Prostate gland (tissue), 2 donors: ENCODE measurements at regions not wholly inside any gene's neighbourhood (a gene's known extent, or its start where the extent isn't known, plus 50 kb on each side); places are given as distances from the start of the nearest gene placed in this dataset.

Source experiments
- POLR2A ChIP-seq: fragments of 450-650 bp; IDR thresholded peaks from one replicate; pipeline ENCODE4 v1.6.1; 2016; ENCODE audit warnings: antibody characterized with exemption, mild to moderate bottlenecking
- POLR2AphosphoS5 ChIP-seq: sonication (generic); formaldehyde crosslinking; IDR thresholded peaks from one replicate; pipeline ENCODE4 v1.6.1; 2017; ENCODE audit warnings: antibody characterized with exemption
- TF ChIP-seq, protein P1 (sequence below), 4 experiments: fragments of 200-600 bp in 2 of 4; fragments of 450-650 bp in 2 of 4; sonication (generic) in 2 of 4; IDR thresholded peaks; 1 replicate in 3 of 4; 2 replicates in 1 of 4; pipeline ENCODE4 v1.5.1; 2016 to 2019; ENCODE audit warnings: antibody characterized with exemption in 4 of 4, mild to moderate bottlenecking in 2 of 4, moderate library complexity in 2 of 4

DNA sequence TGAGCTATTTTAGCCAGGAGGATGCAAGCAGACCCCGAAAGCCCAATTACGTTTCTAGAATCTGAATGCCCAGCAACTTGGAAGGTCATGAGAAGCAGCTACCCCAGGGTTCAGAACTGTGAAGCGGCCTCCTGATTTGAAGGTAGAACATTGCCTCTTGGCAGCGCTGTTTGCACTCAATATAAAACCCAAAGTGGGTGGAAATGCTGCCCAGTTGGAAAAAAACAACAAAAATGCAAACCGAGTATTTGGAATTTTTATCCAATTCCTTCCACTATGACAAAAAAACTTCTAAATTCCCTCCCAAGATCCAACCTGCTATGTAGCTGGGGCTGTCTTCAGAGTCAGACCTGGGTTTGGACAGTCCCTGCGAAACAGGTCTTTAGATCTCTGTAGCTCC, 103.3 kb upstream of the RBPJ start:
- TF ChIP-seq, protein P1, sequence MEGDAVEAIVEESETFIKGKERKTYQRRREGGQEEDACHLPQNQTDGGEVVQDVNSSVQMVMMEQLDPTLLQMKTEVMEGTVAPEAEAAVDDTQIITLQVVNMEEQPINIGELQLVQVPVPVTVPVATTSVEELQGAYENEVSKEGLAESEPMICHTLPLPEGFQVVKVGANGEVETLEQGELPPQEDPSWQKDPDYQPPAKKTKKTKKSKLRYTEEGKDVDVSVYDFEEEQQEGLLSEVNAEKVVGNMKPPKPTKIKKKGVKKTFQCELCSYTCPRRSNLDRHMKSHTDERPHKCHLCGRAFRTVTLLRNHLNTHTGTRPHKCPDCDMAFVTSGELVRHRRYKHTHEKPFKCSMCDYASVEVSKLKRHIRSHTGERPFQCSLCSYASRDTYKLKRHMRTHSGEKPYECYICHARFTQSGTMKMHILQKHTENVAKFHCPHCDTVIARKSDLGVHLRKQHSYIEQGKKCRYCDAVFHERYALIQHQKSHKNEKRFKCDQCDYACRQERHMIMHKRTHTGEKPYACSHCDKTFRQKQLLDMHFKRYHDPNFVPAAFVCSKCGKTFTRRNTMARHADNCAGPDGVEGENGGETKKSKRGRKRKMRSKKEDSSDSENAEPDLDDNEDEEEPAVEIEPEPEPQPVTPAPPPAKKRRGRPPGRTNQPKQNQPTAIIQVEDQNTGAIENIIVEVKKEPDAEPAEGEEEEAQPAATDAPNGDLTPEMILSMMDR (IDR thresholded peaks at IDR 0.05) = no peak
- TF ChIP-seq POLR2A = no peak
- TF ChIP-seq POLR2AphosphoS5 = no peak
